Tibial nerve (tissue), 4 donors: ENCODE measurements at regions not wholly inside any gene's neighbourhood (a gene's known extent, or its start where the extent isn't known, plus 50 kb on each side); places are given as distances from the start of the nearest gene placed in this dataset.

Source experiments
- DNase-seq, 2 donors: peaks; one replicate each; pipeline ENCODE4 v3.0.0-alpha.2; 2019; ENCODE audit warnings: low spot score in 2 of 2
- H3K27ac ChIP-seq, 4 donors: fragments of 200-600 bp; sonication (generic) in 3 of 4; one replicate each; pipeline ENCODE4 v1.5.1; 2017 to 2019; ENCODE audit warnings: mild to moderate bottlenecking in 1 of 4
- H3K27me3 ChIP-seq, 2 donors: fragments of 200-600 bp; sonication (generic) in 1 of 2; one replicate each; pipeline versions ENCODE4 v1.5.1 to v1.6.0; 2017 to 2019
- H3K36me3 ChIP-seq, 3 donors: fragments of 200-600 bp; sonication (generic); one replicate each; pipeline ENCODE4 v1.5.1; 2018 to 2019
- H3K4me1 ChIP-seq, 4 donors: fragments of 200-600 bp; sonication (generic) in 3 of 4; one replicate each; pipeline ENCODE4 v1.5.1; 2017 to 2019
- H3K4me3 ChIP-seq, 4 donors: fragments of 200-600 bp; sonication (generic) in 3 of 4; one replicate each; pipeline ENCODE4 v1.5.1; 2017 to 2019; ENCODE audit warnings: mild to moderate bottlenecking in 1 of 4, moderate library complexity in 1 of 4
- H3K9me3 ChIP-seq, 4 donors: fragments of 200-600 bp; sonication (generic) in 3 of 4; one replicate each; pipeline ENCODE4 v1.5.1; 2017 to 2019
- CTCF ChIP-seq, 5 experiments: fragments of 200-600 bp in 3 of 5; fragments of 450-650 bp in 2 of 5; sonication (generic) in 3 of 5; IDR thresholded peaks; one replicate each; pipeline ENCODE4 v1.5.1; 2016 to 2019; ENCODE audit warnings: antibody characterized with exemption in 5 of 5, mild to moderate bottlenecking in 3 of 5, moderate library complexity in 2 of 5
- EP300 ChIP-seq, 2 donors: sonication (generic); formaldehyde crosslinking; IDR thresholded peaks; one replicate each; pipeline ENCODE4 v1.6.1; 2017; ENCODE audit warnings: antibody characterized with exemption in 2 of 2, mild to moderate bottlenecking in 1 of 2
- POLR2A ChIP-seq, 2 donors: fragments of 450-650 bp; IDR thresholded peaks; one replicate each; pipeline ENCODE4 v1.6.1; 2017; ENCODE audit warnings: antibody characterized with exemption in 2 of 2, mild to moderate bottlenecking in 2 of 2, moderate library complexity in 2 of 2
- WGBS, 2 donors: methylation state at CpG; one replicate each; pipeline ENCODE4 v1.1.5; 2018; 5-methylcytosine and 5-hydroxymethylcytosine counted together

DNA sequence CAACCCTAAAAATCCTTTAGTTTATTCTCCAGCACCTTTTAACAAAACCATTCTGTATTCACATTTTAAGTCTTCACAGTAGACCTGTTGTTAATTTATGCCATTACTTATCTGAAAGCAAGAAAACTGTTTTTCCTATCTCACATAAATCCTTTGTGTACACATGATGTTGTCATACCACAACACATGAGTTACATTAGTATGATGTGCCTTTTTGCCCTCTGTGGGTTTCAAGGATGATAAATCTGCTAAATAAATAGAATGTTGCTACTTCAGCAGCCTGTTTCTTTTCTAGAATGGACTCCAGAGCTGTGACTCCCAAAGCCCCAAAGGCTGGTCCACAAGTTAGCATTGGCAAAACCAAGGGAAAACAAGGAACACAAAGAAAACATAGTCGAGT is 151.6 kb downstream of the SERPINI1 start:
- H3K36me3 ChIP-seq: no peaks in the 10 kb centered on the region
- WGBS, 2 donors: 10 to 20% methylated on average over 1 of the region's 1 CpG
- H3K4me3 ChIP-seq: no peak overlapping the region
- H3K9me3 ChIP-seq: no peaks in the 10 kb centered on the region
- peaks cover 0 to 5% (median 3%) of the 10 kb centered on the region in 4 donors for H3K4me1 ChIP-seq
- H3K27ac ChIP-seq: no peak overlapping the region
- DNase-seq: no peak
- no peaks in the 10 kb centered on the region for H3K27me3 ChIP-seq
- TF ChIP-seq CTCF (IDR thresholded peaks at IDR 0.05) (no peak), POLR2A (IDR thresholded peaks at IDR 0.05) (no peak), EP300 (IDR thresholded peaks at IDR 0.05) (no peak)

GRCh38 chr3:167886690-167887089 is 151.2 kb downstream of the SERPINI1 start:
- DNase-seq: no peak
- H3K9me3 ChIP-seq: no peaks in the 10 kb centered on the region
- no peak overlapping the region for H3K27ac ChIP-seq
- no peaks in the 10 kb centered on the region for H3K27me3 ChIP-seq
- TF ChIP-seq POLR2A (IDR thresholded peaks at IDR 0.05) (no peak), EP300 (IDR thresholded peaks at IDR 0.05) (no peak), CTCF (IDR thresholded peaks at IDR 0.05) (no peak)
- whole genome bisulfite sequencing, 2 donors: 52 to 69% methylated on average over 2 of the region's 2 CpGs
- no peak overlapping the region for H3K4me3 ChIP-seq
- H3K4me1 ChIP-seq: peaks cover 0 to 8% (median 5%) of the 10 kb centered on the region in 4 donors
- H3K36me3 ChIP-seq: no peaks in the 10 kb centered on the region

DNA sequence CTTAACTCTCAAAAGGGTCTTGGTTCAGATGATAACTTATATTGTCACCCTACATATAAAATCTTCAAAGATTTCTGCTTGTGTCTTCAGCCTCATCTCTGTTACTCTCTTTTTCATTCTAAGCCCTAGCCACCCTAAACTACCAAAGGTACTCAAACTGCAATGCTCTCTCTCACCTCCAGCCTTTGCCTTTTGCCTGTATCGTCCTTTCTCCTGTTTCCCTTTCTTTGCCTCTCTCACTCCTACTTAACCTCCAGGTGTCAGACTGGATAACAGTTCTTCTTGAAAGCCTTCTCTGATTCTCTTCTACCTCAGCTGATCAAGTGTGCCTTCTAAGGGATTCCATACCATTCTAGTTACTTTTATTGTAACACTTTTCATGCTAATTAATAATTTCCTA is 149.8 kb downstream of the SERPINI1 start:
- Histone ChIP-seq H3K4me3 (no peak overlapping the region), H3K4me1 (peaks cover 0 to 10% (median 5%) of the 10 kb centered on the region in 4 donors), H3K9me3 (no peaks in the 10 kb centered on the region), H3K36me3 (no peaks in the 10 kb centered on the region), H3K27me3 (no peaks in the 10 kb centered on the region), H3K27ac (no peak overlapping the region)
- no peak for DNase-seq
- TF ChIP-seq CTCF (IDR thresholded peaks at IDR 0.05): no peak
- no peak for TF ChIP-seq EP300 (IDR thresholded peaks at IDR 0.05)
- WGBS, 2 donors: 80 to 88% methylated on average over 1 of the region's 1 CpG

GRCh38 chr3:167884481-167884880 is 149.0 kb downstream of the SERPINI1 start:
- WGBS, 2 donors: 66 to 71% methylated on average over 3 of the region's 3 CpGs
- Histone ChIP-seq H3K27ac (no peak overlapping the region), H3K36me3 (no peaks in the 10 kb centered on the region), H3K4me3 (no peak overlapping the region), H3K4me1 (peaks cover 0 to 10% (median 5%) of the 10 kb centered on the region in 4 donors), H3K9me3 (no peaks in the 10 kb centered on the region), H3K27me3 (no peaks in the 10 kb centered on the region)
- DNase-seq: no peak
- TF ChIP-seq POLR2A (IDR thresholded peaks at IDR 0.05): no peak
- TF ChIP-seq CTCF (IDR thresholded peaks at IDR 0.05): no peak
- TF ChIP-seq EP300 (IDR thresholded peaks at IDR 0.05): no peak

DNA sequence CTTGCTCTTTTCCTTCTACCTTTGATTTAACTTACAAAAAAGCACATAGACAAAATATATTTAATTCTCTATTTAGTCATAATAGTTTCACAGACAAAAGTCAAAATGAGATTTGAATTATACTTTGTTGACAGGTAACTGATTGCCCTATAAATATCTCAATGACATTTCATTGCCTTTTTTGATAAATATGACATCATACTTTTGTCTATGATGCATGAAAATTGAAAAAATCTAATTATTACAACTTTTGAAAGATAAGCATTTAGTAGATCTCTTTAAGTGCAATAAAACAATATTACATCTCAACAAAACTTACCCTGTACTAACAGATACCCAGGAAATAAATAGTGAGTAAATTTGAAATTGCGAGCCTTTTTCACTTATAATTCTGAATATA is 147.9 kb downstream of the SERPINI1 start:
- no peak overlapping the region for H3K27ac ChIP-seq
- no peak for TF ChIP-seq EP300 (IDR thresholded peaks at IDR 0.05)
- no peak for TF ChIP-seq CTCF (IDR thresholded peaks at IDR 0.05)
- TF ChIP-seq POLR2A (IDR thresholded peaks at IDR 0.05): no peak
- no peaks in the 10 kb centered on the region for H3K27me3 ChIP-seq
- WGBS, 2 donors: 92 to 95% methylated on average over 1 of the region's 1 CpG
- H3K9me3 ChIP-seq: no peaks in the 10 kb centered on the region
- no peak for DNase-seq
- no peaks in the 10 kb centered on the region for H3K36me3 ChIP-seq
- no peak overlapping the region for H3K4me3 ChIP-seq
- peaks cover 0 to 10% (median 5%) of the 10 kb centered on the region in 4 donors for H3K4me1 ChIP-seq
